ENCODE measurements at regions not wholly inside any gene's neighbourhood (a gene's known extent, or its start where the extent isn't known, plus 50 kb on each side); places are given as distances from the start of the nearest gene placed in this dataset.
"Not testable (repeated sequence)": the region's sequence is repeated elsewhere in the genome, so short reads cannot be mapped to it uniquely, and the experiment has no call there.

GRCh38 chr11:38524945-38525344 lies 1926.9 kb upstream of the RAG2 start:
- TF ChIP-seq CTCF (IDR thresholded peaks at IDR 0.05; ENCODE audit: insufficient read depth, low read length) (no peak), SPI1 (IDR thresholded peaks at IDR 0.05; ENCODE audit: borderline replicate concordance, low read depth) (no peak), POLR2AphosphoS5 (IDR thresholded peaks at IDR 0.05; ENCODE audit: low read depth) (no peak), REST (IDR thresholded peaks at IDR 0.05; ENCODE audit: insufficient replicate concordance, low read depth) (no peak), GABPA (IDR thresholded peaks at IDR 0.05; ENCODE audit: low read depth) (no peak)
- Histone ChIP-seq H3K27me3 (ENCODE audit: insufficient read depth, poor library complexity, severe bottlenecking) (no peaks in the 10 kb centered on the region), H3K27ac (replicated peaks) (no peak overlapping the region), H3K4me3 (replicated peaks; ENCODE audit: insufficient read depth, low read length) (no peak overlapping the region)
- no peak for DNase-seq (ENCODE audit: low read depth in 1 of 2, low spot score in 1 of 2)

- no peak for DNase-seq (ENCODE audit: low read depth in 1 of 2, low spot score in 1 of 2)
- Histone ChIP-seq H3K27ac (replicated peaks) (no peak overlapping the region), H3K27me3 (ENCODE audit: insufficient read depth, poor library complexity, severe bottlenecking) (no peaks in the 10 kb centered on the region), H3K4me3 (replicated peaks; ENCODE audit: insufficient read depth, low read length) (no peak overlapping the region)
- TF ChIP-seq REST (IDR thresholded peaks at IDR 0.05; ENCODE audit: insufficient replicate concordance, low read depth), result no peak
- no peak for TF ChIP-seq CTCF (IDR thresholded peaks at IDR 0.05; ENCODE audit: insufficient read depth, low read length)
- no peak for TF ChIP-seq GABPA (IDR thresholded peaks at IDR 0.05; ENCODE audit: low read depth)
- no peak for TF ChIP-seq SPI1 (IDR thresholded peaks at IDR 0.05; ENCODE audit: borderline replicate concordance, low read depth)
- TF ChIP-seq POLR2AphosphoS5 (IDR thresholded peaks at IDR 0.05; ENCODE audit: low read depth), result no peak
These were observed 1920.0 kb upstream of the RAG2 start for GRCh38 chr11:38517991-38518390.

GRCh38 chr11:38512830-38513229 lies 1914.8 kb upstream of the RAG2 start:
- not testable (repeated sequence) for DNase-seq (ENCODE audit: low read depth in 1 of 2, low spot score in 1 of 2); H3K4me3 ChIP-seq (replicated peaks; ENCODE audit: insufficient read depth, low read length); H3K27ac ChIP-seq (replicated peaks); H3K27me3 ChIP-seq (ENCODE audit: insufficient read depth, poor library complexity, severe bottlenecking)

- H3K4me3 ChIP-seq (replicated peaks; ENCODE audit: insufficient read depth, low read length), result no peak overlapping the region
- H3K27me3 ChIP-seq (ENCODE audit: insufficient read depth, poor library complexity, severe bottlenecking), result no peaks in the 10 kb centered on the region
- no peak overlapping the region for H3K27ac ChIP-seq (replicated peaks)
- DNase-seq (ENCODE audit: low read depth in 1 of 2, low spot score in 1 of 2), result no peak
- TF ChIP-seq REST (IDR thresholded peaks at IDR 0.05; ENCODE audit: insufficient replicate concordance, low read depth) (no peak), CTCF (IDR thresholded peaks at IDR 0.05; ENCODE audit: insufficient read depth, low read length) (no peak), SPI1 (IDR thresholded peaks at IDR 0.05; ENCODE audit: borderline replicate concordance, low read depth) (no peak), POLR2AphosphoS5 (IDR thresholded peaks at IDR 0.05; ENCODE audit: low read depth) (no peak), GABPA (IDR thresholded peaks at IDR 0.05; ENCODE audit: low read depth) (no peak)
These were observed 1912.0 kb upstream of the RAG2 start for GRCh38 chr11:38510041-38510440.

Data from HL-60 (cell line).